ENCODE measurements at regions not wholly inside any gene's neighbourhood (a gene's known extent, or its start where the extent isn't known, plus 50 kb on each side); places are given as distances from the start of the nearest gene placed in this dataset.

- no peak for DNase-seq (ENCODE audit: low spot score)
Observed at GRCh38 chr5:14017904-14018303, 73.4 kb upstream of the DNAH5 start.

- DNase-seq (ENCODE audit: low spot score), result no peak
Observed at GRCh38 chr5:14016549-14016948, 72.1 kb upstream of the DNAH5 start.

GRCh38 chr5:14011089-14012020 lies 66.9 kb upstream of the DNAH5 start:
- DNase-seq (ENCODE audit: low spot score), result peak; percentile 92

GRCh38 chr5:14009575-14009974 lies 65.1 kb upstream of the DNAH5 start:
- no peak for DNase-seq (ENCODE audit: low spot score)

GRCh38 chr5:14008819-14009311 lies 64.4 kb upstream of the DNAH5 start:
- DNase-seq (ENCODE audit: low spot score), result no peak

- DNase-seq (ENCODE audit: low spot score), result no peak
Observed at GRCh38 chr5:14006823-14007520, 62.5 kb upstream of the DNAH5 start.

- DNase-seq (ENCODE audit: low spot score), result no peak
Observed at GRCh38 chr5:14004598-14005394, 60.3 kb upstream of the DNAH5 start.

- no peak for DNase-seq (ENCODE audit: low spot score)
Observed at GRCh38 chr5:14003936-14004335, 59.4 kb upstream of the DNAH5 start.

- DNase-seq (ENCODE audit: low spot score), result no peak
Observed at GRCh38 chr5:14003513-14003912, 59.0 kb upstream of the DNAH5 start.

GRCh38 chr5:13998254-13998653 lies 53.8 kb upstream of the DNAH5 start:
- DNase-seq (ENCODE audit: low spot score), result no peak

- DNase-seq (ENCODE audit: low spot score), result no peak
Observed at GRCh38 chr5:13997514-13997913, 53.0 kb upstream of the DNAH5 start.

- no peak for DNase-seq (ENCODE audit: low spot score)
Observed at GRCh38 chr5:13994621-13995253, 50.2 kb upstream of the DNAH5 start.
